Psoas muscle (tissue), 7 donors: ENCODE measurements at regions not wholly inside any gene's neighbourhood (a gene's known extent, or its start where the extent isn't known, plus 50 kb on each side); places are given as distances from the start of the nearest gene placed in this dataset.
A peak's percentile ranks its signal among the peaks of the same experiment; 100 is the strongest.

Experiments used
- ATAC-seq, 4 donors: fragments of 200-7000 bp; cut with Tn5 transposase; one replicate each; pipeline ENCODE4 v1.9.1; 2020; ENCODE audit warnings: moderate library complexity in 3 of 4, mild to moderate bottlenecking in 2 of 4
- DNase-seq, 2 donors: peaks; one replicate each; pipeline ENCODE4 v3.0.0-alpha.2; 2020
- H3K27ac ChIP-seq: fragments of 200-600 bp; one replicate; pipeline ENCODE4 v1.8.0; 2022
- H3K27me3 ChIP-seq, 3 donors: fragments of 200-600 bp in 1 of 3; one replicate each; pipeline versions ENCODE4 v1.6.1 to v1.8.0; 2013 to 2022; ENCODE audit warnings: low read length in 2 of 3, mild to moderate bottlenecking in 2 of 3, moderate library complexity in 1 of 3; ENCODE audit not compliant: insufficient read depth in 3 of 3
- H3K36me3 ChIP-seq, 2 donors: fragments of 200-600 bp in 1 of 2; one replicate each; pipeline versions ENCODE4 v1.6.1 to v1.8.0; 2013 to 2022; ENCODE audit warnings: low read depth in 1 of 2, mild to moderate bottlenecking in 1 of 2, moderate library complexity in 1 of 2; ENCODE audit not compliant: insufficient read depth in 1 of 2
- H3K4me1 ChIP-seq: fragments of 200-600 bp; one replicate; pipeline ENCODE4 v1.8.0; 2022
- H3K4me3 ChIP-seq: fragments of 200-600 bp; one replicate; pipeline ENCODE4 v1.8.0; 2022; ENCODE audit warnings: mild to moderate bottlenecking
- H3K9me3 ChIP-seq: fragments of 200-600 bp; one replicate; pipeline ENCODE4 v1.8.0; 2022
- CTCF ChIP-seq: fragments of 200-600 bp; IDR thresholded peaks from one replicate; pipeline ENCODE4 v1.8.0; 2022; ENCODE audit warnings: antibody characterized with exemption
- WGBS, 3 donors: extraction: QIAGEN DNeasy Blood & Tissue Kit; methylation state at CpG; one replicate each; pipeline versions ENCODE4 v1.1.6 to v1.1.7; 2013; 5-methylcytosine and 5-hydroxymethylcytosine counted together
- intact Hi-C, 2 donors: fragments of 100-400 bp; cut with DNase I; formaldehyde crosslinking; loops; one replicate each; pipeline versions ENCODE4 v1.11.0 to v1.14.2; 2022
- donor health status: healthy with polysubstance abuse.
- donor health status: DM: no; HTN: no; CAD: no; lungs with moderate emphysema.
- donor health status: Bipolar disorder and iron deficiency.
- donor health status: healthy.
- donor health status: DM: yes; HTN: yes; CAD: no.
- donor health status: DM: no; HTN: no; CAD: no.
- donor health status: DM: yes; HTN: yes; CAD: no.

GRCh38 chr15:89421219-89421618 lies 75.2 kb downstream of the RHCG start:
- H3K36me3 ChIP-seq: no peaks in the 10 kb centered on the region
- H3K27ac ChIP-seq: no peak overlapping the region
- WGBS, 3 donors: 32 to 37% (median 35%) methylated on average over 12 of the region's 12 CpGs
- peaks cover 0 to 66% (median 18%) of the 10 kb centered on the region in 3 donors for H3K27me3 ChIP-seq
- intact Hi-C loops: no loop called here
- TF ChIP-seq CTCF: no peak
- ATAC-seq (no peak), DNase-seq (no peak)
- no peaks in the 10 kb centered on the region for H3K4me1 ChIP-seq
- no peaks in the 10 kb centered on the region for H3K9me3 ChIP-seq
- H3K4me3 ChIP-seq: no peak overlapping the region

- 15 to 17% (median 16%) methylated on average over 17 of the region's 17 CpGs for WGBS, 3 donors
- Histone ChIP-seq H3K27me3 (peaks cover 0 to 82% (median 23%) of the 10 kb centered on the region in 3 donors), H3K4me3 (no peak overlapping the region), H3K4me1 (no peaks in the 10 kb centered on the region), H3K36me3 (no peaks in the 10 kb centered on the region), H3K9me3 (no peaks in the 10 kb centered on the region), H3K27ac (no peak overlapping the region)
- intact Hi-C loops: no loop called here
- DNase-seq (peak in 1 of 2 donors; percentile 61), ATAC-seq (no peak)
- TF ChIP-seq CTCF: no peak
Observed at GRCh38 chr15:89419370-89419984, 76.9 kb downstream of the RHCG start.

- H3K4me3 ChIP-seq: no peak overlapping the region
- ATAC-seq: no peak
- no peaks in the 10 kb centered on the region for H3K4me1 ChIP-seq
- H3K27me3 ChIP-seq: peaks cover 0 to 97% (median 31%) of the 10 kb centered on the region in 3 donors
- intact Hi-C loops: no loop called here
- DNase-seq: no peak
- H3K9me3 ChIP-seq: no peaks in the 10 kb centered on the region
- 30 to 35% (median 32%) methylated on average over 22 of the region's 22 CpGs for WGBS, 3 donors
- H3K27ac ChIP-seq: no peak overlapping the region
- no peak for TF ChIP-seq CTCF
- no peaks in the 10 kb centered on the region for H3K36me3 ChIP-seq
Observed at GRCh38 chr15:89417206-89417725, 79.1 kb downstream of the RHCG start.

- intact Hi-C loops: no loop called here
- H3K27me3 ChIP-seq: peaks cover 0 to 99% (median 37%) of the 10 kb centered on the region in 3 donors
Observed at GRCh38 chr15:89416339-89417183, 79.8 kb downstream of the RHCG start.

More at GRCh38 chr15:89416339-89417183, 79.8 kb downstream of the RHCG start:
- Histone ChIP-seq H3K4me1 (no peaks in the 10 kb centered on the region), H3K36me3 (no peaks in the 10 kb centered on the region), H3K4me3 (no peak overlapping the region), H3K9me3 (no peaks in the 10 kb centered on the region), H3K27ac (no peak overlapping the region)
- 4 to 8% (median 5%) methylated on average over 46 to 47 of the region's 47 CpGs for WGBS, 3 donors
- peak; percentile 63 for TF ChIP-seq CTCF
- DNase-seq (peak; percentile 44 to 72), ATAC-seq (peak; percentile 70 to 89 (median 80))
